NCI-H146 treated with DMSO at 0.1 percent for 48 hours (cell line): ENCODE measurements at regions not wholly inside any gene's neighbourhood (a gene's known extent, or its start where the extent isn't known, plus 50 kb on each side); places are given as distances from the start of the nearest gene placed in this dataset.

Source experiments
- DNase-seq: peaks from one replicate; lab custom pipeline; 2025; ENCODE audit not compliant: unreplicated experiment; lab: John Stamatoyannopoulos, UW

GRCh38 chr5:122718611-122719010 lies 56.3 kb upstream of the SNX2 start:
- DNase-seq, result no peak

- no peak for DNase-seq
Measured at GRCh38 chr5:122719991-122720746, 54.7 kb upstream of the SNX2 start.

- no peak for DNase-seq
Measured at GRCh38 chr5:122721127-122721526, 53.8 kb upstream of the SNX2 start.

- no peak for DNase-seq
Measured at GRCh38 chr5:122722341-122722740, 52.5 kb upstream of the SNX2 start.

GRCh38 chr5:122723606-122724352 lies 51.1 kb upstream of the SNX2 start:
- no peak for DNase-seq
